Omental fat pad (tissue), 3 donors: ENCODE measurements at regions not wholly inside any gene's neighbourhood (a gene's known extent, or its start where the extent isn't known, plus 50 kb on each side); places are given as distances from the start of the nearest gene placed in this dataset.
"Not testable (repeated sequence)": the region's sequence is repeated elsewhere in the genome, so short reads cannot be mapped to it uniquely, and the experiment has no call there.

Experiments used
- ATAC-seq: fragments of 150-250 bp; one replicate; pipeline ENCODE4 v1.9.1; 2016; ENCODE audit warnings: mild to moderate bottlenecking, moderate library complexity; ENCODE audit not compliant: low FRiP score
- DNase-seq: peaks from one replicate; pipeline ENCODE4 v3.0.0-alpha.2; 2019; ENCODE audit warnings: low spot score
- TF ChIP-seq, protein P1 (sequence below), 3 donors: fragments of 450-650 bp; IDR thresholded peaks; one replicate each; pipeline ENCODE4 v1.5.1; 2016 to 2017; ENCODE audit warnings: antibody characterized with exemption in 3 of 3, mild to moderate bottlenecking in 3 of 3, moderate library complexity in 2 of 3

GRCh38 chr7:119988401-119988800 is 284.6 kb upstream of the KCND2 start:
- TF ChIP-seq, protein P1, sequence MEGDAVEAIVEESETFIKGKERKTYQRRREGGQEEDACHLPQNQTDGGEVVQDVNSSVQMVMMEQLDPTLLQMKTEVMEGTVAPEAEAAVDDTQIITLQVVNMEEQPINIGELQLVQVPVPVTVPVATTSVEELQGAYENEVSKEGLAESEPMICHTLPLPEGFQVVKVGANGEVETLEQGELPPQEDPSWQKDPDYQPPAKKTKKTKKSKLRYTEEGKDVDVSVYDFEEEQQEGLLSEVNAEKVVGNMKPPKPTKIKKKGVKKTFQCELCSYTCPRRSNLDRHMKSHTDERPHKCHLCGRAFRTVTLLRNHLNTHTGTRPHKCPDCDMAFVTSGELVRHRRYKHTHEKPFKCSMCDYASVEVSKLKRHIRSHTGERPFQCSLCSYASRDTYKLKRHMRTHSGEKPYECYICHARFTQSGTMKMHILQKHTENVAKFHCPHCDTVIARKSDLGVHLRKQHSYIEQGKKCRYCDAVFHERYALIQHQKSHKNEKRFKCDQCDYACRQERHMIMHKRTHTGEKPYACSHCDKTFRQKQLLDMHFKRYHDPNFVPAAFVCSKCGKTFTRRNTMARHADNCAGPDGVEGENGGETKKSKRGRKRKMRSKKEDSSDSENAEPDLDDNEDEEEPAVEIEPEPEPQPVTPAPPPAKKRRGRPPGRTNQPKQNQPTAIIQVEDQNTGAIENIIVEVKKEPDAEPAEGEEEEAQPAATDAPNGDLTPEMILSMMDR (IDR thresholded peaks at IDR 0.05): no peak
- ATAC-seq (no peak), DNase-seq (no peak)

DNA sequence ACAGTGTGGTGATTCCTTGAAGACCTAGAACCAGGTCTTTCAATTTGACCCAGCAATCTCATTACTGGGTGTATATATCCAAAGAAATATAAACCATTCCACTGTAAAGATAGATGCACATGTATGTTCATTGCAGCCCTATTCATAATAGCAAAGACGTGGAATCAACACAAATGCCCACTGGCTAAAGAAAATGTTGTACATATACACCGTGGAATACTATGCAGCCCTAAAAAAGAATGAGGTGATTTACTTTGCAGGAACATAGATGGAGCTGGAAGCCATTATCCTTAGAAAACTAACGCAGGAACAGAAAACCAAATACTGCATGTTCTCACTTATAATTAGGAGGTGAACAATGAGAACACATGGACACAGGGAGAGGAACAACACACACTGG is 278.0 kb upstream of the KCND2 start:
- no peak for ATAC-seq
- TF ChIP-seq, protein P1 (IDR thresholded peaks at IDR 0.05): no peak

GRCh38 chr7:119996634-119997033 is 276.3 kb upstream of the KCND2 start:
- no peak for ATAC-seq
- TF ChIP-seq, protein P1 (IDR thresholded peaks at IDR 0.05): no peak
- DNase-seq: no peak

More for the DNA sequence above, 278.0 kb upstream of the KCND2 start:
- no peak for DNase-seq

- DNase-seq (no peak), ATAC-seq (no peak)
- TF ChIP-seq, protein P1 (IDR thresholded peaks at IDR 0.05): no peak
Observed at GRCh38 chr7:119999738-120000475, 273.1 kb upstream of the KCND2 start.

DNA sequence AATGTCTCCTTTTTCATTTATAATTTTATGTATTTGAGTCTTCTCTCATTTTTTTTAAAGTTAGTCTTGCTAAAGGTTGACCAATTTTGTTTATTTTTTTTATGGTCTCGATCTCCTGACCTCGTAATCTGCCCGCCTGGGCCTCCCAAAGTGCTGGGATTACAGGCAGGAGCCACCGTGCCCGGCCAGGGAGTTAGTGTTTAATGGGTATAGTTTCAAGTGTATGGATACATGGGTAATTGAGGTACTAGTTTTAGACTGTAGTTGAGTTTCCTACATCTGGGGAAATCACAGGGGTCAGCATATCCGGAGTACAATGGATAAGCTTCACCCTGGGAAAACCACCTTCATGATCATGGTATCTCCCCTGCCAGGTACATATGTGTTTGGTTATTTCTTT is 267.3 kb upstream of the KCND2 start:
- TF ChIP-seq, protein P1 (IDR thresholded peaks at IDR 0.05): no peak
- DNase-seq (no peak), ATAC-seq (no peak)

DNA sequence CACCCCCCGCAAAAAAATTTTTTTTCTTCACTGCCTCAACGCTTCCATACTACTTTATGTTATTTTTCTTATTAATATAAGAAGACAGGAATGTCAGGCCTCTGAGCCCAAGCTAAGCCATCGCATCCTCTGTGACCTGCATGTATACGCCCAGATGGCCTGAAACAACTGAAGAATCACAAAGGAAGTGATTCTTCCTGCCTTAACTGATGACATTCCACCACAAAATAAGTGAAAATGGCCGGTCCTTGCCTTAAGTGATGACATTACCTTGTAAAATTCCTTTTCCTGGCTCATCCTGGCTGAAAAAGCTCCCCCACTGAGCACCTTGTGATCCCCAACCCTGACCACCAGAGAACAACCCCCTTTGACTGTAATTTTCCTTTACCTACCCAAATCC is 258.7 kb upstream of the KCND2 start:
- DNase-seq, ATAC-seq: not testable (repeated sequence)

GRCh38 chr7:120014925-120015465 is 258.0 kb upstream of the KCND2 start:
- TF ChIP-seq, protein P1 (IDR thresholded peaks at IDR 0.05): no peak
- ATAC-seq (no peak), DNase-seq (no peak)
